ENCODE measurements at regions not wholly inside any gene's neighbourhood (a gene's known extent, or its start where the extent isn't known, plus 50 kb on each side); places are given as distances from the start of the nearest gene placed in this dataset.

- TF ChIP-seq POLR2A (IDR thresholded peaks at IDR 0.05; ENCODE audit: low read length) = no peak
- TF ChIP-seq GATA1 (IDR thresholded peaks at IDR 0.05; ENCODE audit: low read depth, low read length) = no peak
These were observed 157.2 kb downstream of the CD83 start for GRCh38 chr6:14274546-14275492.

All from erythroblast (primary cell).